T-helper 17 cell (primary cell): ENCODE measurements at regions not wholly inside any gene's neighbourhood (a gene's known extent, or its start where the extent isn't known, plus 50 kb on each side); places are given as distances from the start of the nearest gene placed in this dataset.
A peak's percentile ranks its signal among the peaks of the same experiment; 100 is the strongest.

ENCODE experiments used
- ATAC-seq: fragments of 150-1000 bp; cut with Tn5 transposase; 2 replicates; pipeline ENCODE4 v1.10.0; 2021; ENCODE audit warnings: mild to moderate bottlenecking, moderate library complexity
- DNase-seq, 3 donors: peaks; one replicate each; pipeline versions ENCODE4 v3.0.0 to v3.0.0-alpha.2; 2020 to 2021
- H3K9me3 ChIP-seq: one replicate; pipeline ENCODE4 v1.7.0; 2013; ENCODE audit warnings: low read length, mild to moderate bottlenecking; ENCODE audit not compliant: control insufficient read depth, poor library complexity, severe bottlenecking
- H3K27ac Mint-ChIP-seq: one replicate; pipeline ENCODE4 v1.8.0; 2022; ENCODE audit warnings: mild to moderate bottlenecking, moderate library complexity, mixed read lengths
- H3K27me3 Mint-ChIP-seq: one replicate; pipeline ENCODE4 v1.8.0; 2022; ENCODE audit warnings: mixed read lengths
- H3K36me3 Mint-ChIP-seq: one replicate; pipeline ENCODE4 v1.8.0; 2022; ENCODE audit warnings: low read depth, mixed read lengths
- H3K4me1 Mint-ChIP-seq: one replicate; pipeline ENCODE4 v1.8.0; 2022; ENCODE audit warnings: mild to moderate bottlenecking, mixed read lengths
- H3K4me3 Mint-ChIP-seq: one replicate; pipeline ENCODE4 v1.8.0; 2022; ENCODE audit warnings: mild to moderate bottlenecking, moderate library complexity, mixed read lengths

DNA sequence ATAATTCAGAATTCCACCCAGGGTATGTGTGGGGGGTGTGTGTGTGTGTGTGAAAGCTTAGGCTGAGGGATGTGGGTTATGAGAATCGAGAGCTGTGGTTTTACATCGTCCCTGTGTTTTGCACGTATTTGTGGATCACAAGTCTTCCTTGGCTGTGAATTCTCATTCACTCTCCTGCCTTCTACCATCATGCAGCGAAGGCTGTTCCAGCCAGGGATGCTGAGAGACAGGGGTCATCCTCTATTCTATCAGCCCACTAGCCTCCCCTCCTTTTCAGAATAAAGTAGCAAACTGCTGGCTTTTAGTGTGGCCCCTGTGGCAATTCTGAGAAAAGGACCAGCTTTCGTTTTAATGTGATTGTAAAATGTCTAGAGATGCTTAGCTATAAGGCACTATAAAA lies 460.6 kb upstream of the NR2F2 start:
- no peak overlapping the region for H3K27ac Mint-ChIP-seq
- ATAC-seq (no peak), DNase-seq (no peak)
- H3K36me3 Mint-ChIP-seq, result no peaks in the 10 kb centered on the region
- H3K4me1 Mint-ChIP-seq, result no peaks in the 10 kb centered on the region
- no peaks in the 10 kb centered on the region for H3K9me3 ChIP-seq
- H3K27me3 Mint-ChIP-seq, result no peaks in the 10 kb centered on the region
- H3K4me3 Mint-ChIP-seq, result no peak overlapping the region

GRCh38 chr15:95872366-95872771 lies 458.1 kb upstream of the NR2F2 start:
- no peak overlapping the region for H3K4me3 Mint-ChIP-seq
- no peak overlapping the region for H3K27ac Mint-ChIP-seq
- no peaks in the 10 kb centered on the region for H3K36me3 Mint-ChIP-seq
- no peaks in the 10 kb centered on the region for H3K27me3 Mint-ChIP-seq
- DNase-seq (no peak), ATAC-seq (no peak)
- H3K9me3 ChIP-seq, result no peaks in the 10 kb centered on the region
- no peaks in the 10 kb centered on the region for H3K4me1 Mint-ChIP-seq

GRCh38 chr15:95874637-95875036 lies 455.9 kb upstream of the NR2F2 start:
- H3K9me3 ChIP-seq, result no peaks in the 10 kb centered on the region
- DNase-seq (no peak), ATAC-seq (no peak)
- Mint-ChIP-seq H3K27me3 (no peaks in the 10 kb centered on the region), H3K27ac (no peak overlapping the region), H3K4me1 (no peaks in the 10 kb centered on the region), H3K36me3 (no peaks in the 10 kb centered on the region), H3K4me3 (no peak overlapping the region)

DNA sequence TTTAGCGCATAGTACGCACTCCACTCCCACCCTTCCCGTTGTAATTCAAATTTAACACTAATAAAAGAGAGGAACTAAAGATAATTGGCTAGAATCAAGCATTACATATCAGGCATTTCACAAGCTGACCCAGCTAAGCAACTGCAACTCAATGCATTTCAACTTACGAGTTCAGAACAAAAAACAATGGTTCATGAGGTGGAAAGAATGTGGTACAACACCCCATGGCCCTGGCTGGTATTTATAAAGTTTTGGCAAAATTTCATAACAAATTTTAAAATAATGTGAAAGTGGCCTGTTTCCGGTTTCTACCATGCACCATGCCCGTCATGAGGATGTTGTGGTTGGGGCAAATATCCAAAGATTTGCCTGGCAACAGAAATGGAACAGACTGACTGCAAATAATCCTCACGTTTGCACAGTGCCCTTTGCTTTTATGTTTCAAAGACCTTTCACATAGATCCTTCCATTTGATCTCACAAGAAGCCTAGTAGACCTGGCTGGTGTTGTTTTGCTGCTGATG lies 455.3 kb upstream of the NR2F2 start:
- no peak overlapping the region for H3K4me3 Mint-ChIP-seq
- DNase-seq, result no peak
- no peaks in the 10 kb centered on the region for H3K4me1 Mint-ChIP-seq
- H3K27me3 Mint-ChIP-seq, result no peaks in the 10 kb centered on the region
- no peaks in the 10 kb centered on the region for H3K9me3 ChIP-seq
- H3K27ac Mint-ChIP-seq, result no peak overlapping the region
- no peaks in the 10 kb centered on the region for H3K36me3 Mint-ChIP-seq
- peak; percentile 57 for ATAC-seq

DNA sequence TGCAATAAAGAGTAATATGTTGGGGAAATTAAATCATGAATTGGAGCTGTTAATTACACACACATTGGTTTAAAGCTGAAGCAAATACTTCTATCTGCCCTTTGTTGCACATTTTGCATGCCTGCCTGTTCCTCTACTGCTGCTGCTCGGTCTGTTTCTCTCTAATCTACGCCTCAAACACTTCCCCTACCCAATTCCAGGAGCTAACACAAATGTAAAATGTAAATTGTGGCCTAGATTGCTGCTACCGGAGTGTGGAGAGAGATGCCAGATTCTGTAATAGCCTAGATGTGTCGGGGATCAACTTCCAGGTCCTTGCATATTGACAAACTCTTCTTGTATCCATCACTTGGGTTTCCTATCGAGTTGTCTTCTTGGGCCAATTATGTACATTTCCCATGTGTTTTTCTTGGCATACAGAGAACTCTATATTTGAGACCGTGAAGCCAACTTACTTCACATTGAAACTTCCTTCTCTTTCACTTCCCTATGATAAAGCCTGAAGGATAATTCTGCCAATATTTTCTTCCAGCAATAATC lies 450.4 kb upstream of the NR2F2 start:
- ATAC-seq (no peak), DNase-seq (no peak)
- Mint-ChIP-seq H3K4me1 (no peaks in the 10 kb centered on the region), H3K27me3 (no peaks in the 10 kb centered on the region), H3K4me3 (peak overlapping the region; percentile 76), H3K36me3 (no peaks in the 10 kb centered on the region), H3K27ac (no peak overlapping the region)
- H3K9me3 ChIP-seq, result no peaks in the 10 kb centered on the region

- ATAC-seq (no peak), DNase-seq (no peak)
- no peaks in the 10 kb centered on the region for H3K9me3 ChIP-seq
- no peak overlapping the region for H3K4me3 Mint-ChIP-seq
- H3K27ac Mint-ChIP-seq, result no peak overlapping the region
- H3K4me1 Mint-ChIP-seq, result no peaks in the 10 kb centered on the region
- no peaks in the 10 kb centered on the region for H3K27me3 Mint-ChIP-seq
- no peaks in the 10 kb centered on the region for H3K36me3 Mint-ChIP-seq
These were observed 449.9 kb upstream of the NR2F2 start for GRCh38 chr15:95880630-95881029.

- DNase-seq, result no peak
- H3K27ac Mint-ChIP-seq, result no peak overlapping the region
- ATAC-seq, result no peak
- no peaks in the 10 kb centered on the region for H3K4me1 Mint-ChIP-seq
- H3K4me3 Mint-ChIP-seq, result no peak overlapping the region
- H3K36me3 Mint-ChIP-seq, result no peaks in the 10 kb centered on the region
- no peaks in the 10 kb centered on the region for H3K27me3 Mint-ChIP-seq
- H3K9me3 ChIP-seq, result no peaks in the 10 kb centered on the region
These were observed 447.4 kb upstream of the NR2F2 start for GRCh38 chr15:95883064-95883463.

DNA sequence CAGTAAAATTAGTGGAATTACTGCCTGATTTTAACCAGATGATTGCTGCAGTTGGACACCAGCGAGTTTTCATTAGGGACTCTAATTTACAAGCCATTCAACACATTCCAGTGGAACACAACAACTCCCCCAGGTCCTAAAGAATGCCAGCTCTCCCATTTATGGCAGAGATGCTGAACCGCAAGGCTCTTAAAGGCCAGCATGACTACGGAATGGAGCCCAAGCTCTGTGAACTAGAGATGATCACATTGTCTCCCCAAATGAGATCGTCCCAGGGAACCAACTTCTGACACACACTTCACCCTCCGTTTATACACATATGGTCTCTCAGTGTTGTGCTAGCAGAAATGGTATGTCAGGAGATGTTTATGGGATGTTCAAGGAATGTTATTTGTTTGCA lies 446.2 kb upstream of the NR2F2 start:
- H3K9me3 ChIP-seq, result no peaks in the 10 kb centered on the region
- ATAC-seq (no peak), DNase-seq (no peak)
- Mint-ChIP-seq H3K27me3 (no peaks in the 10 kb centered on the region), H3K27ac (no peak overlapping the region), H3K36me3 (no peaks in the 10 kb centered on the region), H3K4me3 (no peak overlapping the region), H3K4me1 (no peaks in the 10 kb centered on the region)

DNA sequence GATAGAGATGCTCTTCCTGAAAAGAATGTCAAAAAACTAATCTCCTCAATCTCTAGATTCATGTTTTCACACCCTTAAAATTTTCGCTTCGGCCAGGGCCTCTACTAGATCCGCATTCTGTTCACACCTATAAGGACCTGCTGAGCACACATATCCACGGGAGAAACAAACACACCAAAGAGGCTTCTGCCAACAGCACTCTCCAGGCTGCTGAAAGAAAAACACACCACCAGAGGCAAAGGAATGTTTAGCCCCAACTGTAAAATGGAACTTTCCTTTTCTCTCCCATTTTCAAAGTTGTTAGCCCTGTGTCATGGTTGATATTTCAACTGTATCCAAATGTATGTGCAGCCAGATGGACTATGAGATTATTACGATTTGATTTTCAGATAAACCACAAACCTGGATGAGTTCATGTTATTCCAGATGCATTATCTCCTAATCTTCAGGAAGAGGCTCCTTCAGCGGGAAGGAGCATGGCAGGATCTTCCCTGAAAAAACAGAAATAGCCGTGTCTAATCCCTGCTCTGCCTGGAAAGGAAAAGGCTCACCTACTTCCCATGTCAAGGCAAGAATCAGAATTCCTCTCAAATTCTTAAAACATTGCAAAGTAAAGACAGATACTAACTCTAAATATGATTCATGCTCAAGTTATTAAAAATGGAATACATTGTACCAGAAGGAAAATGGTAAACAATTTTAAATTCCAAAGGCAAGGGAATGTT lies 442.7 kb upstream of the NR2F2 start:
- DNase-seq (no peak), ATAC-seq (no peak)
- Mint-ChIP-seq H3K27me3 (no peaks in the 10 kb centered on the region), H3K4me3 (no peak overlapping the region), H3K36me3 (no peaks in the 10 kb centered on the region), H3K4me1 (no peaks in the 10 kb centered on the region), H3K27ac (no peak overlapping the region)
- H3K9me3 ChIP-seq, result no peaks in the 10 kb centered on the region

DNA sequence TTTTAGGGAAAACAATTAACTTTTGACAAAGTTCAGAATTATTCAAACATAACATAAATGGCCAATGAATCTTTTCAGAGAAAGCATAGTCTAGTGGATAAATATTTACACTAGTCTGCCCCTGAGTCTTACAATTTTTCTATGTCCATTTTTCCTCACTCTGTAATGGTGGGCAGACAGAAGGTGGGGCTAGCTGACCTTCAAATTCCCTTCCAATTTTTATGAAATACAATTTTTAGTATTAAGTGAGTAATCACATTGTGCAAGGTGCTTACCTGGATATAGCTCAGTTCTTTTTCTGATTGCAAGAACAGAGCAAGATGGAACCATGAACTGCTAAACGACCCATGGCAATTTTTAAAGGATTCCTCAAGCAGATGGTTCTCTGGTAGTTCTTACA lies 441.7 kb upstream of the NR2F2 start:
- no peaks in the 10 kb centered on the region for H3K9me3 ChIP-seq
- H3K4me1 Mint-ChIP-seq, result no peaks in the 10 kb centered on the region
- no peak for DNase-seq
- H3K4me3 Mint-ChIP-seq, result no peak overlapping the region
- H3K27ac Mint-ChIP-seq, result no peak overlapping the region
- H3K27me3 Mint-ChIP-seq, result no peaks in the 10 kb centered on the region
- no peak for ATAC-seq
- H3K36me3 Mint-ChIP-seq, result no peaks in the 10 kb centered on the region

DNA sequence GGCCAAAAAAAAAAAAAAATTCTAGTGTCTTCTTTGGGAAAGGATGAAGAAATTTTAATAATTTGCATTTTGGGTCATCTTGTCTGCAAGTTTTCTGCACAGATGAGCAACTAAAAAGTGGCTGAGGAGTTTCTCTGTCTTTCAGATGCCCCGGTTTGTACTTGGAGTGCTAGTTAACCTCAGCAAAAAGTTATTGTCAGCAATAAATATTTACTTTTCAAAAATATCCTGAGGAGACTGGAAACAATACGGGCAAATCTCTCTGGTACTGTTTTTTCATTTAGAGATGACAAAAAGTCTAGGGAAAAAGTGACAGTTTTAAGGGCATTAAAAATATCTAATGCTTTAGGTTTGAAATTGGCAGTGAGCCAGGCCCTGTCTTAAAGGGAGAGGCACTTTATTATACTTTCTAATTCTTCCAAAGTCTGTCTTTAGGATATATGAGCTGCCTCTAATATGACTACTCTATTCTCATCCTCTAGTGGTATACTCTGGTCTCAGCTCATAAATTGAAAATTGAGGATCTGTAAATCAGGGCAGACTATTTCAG lies 436.0 kb upstream of the NR2F2 start:
- no peaks in the 10 kb centered on the region for H3K36me3 Mint-ChIP-seq
- ATAC-seq, result no peak
- no peaks in the 10 kb centered on the region for H3K27me3 Mint-ChIP-seq
- H3K4me3 Mint-ChIP-seq, result no peak overlapping the region
- H3K4me1 Mint-ChIP-seq, result no peaks in the 10 kb centered on the region
- no peak for DNase-seq
- H3K9me3 ChIP-seq, result no peaks in the 10 kb centered on the region
- H3K27ac Mint-ChIP-seq, result no peak overlapping the region

DNA sequence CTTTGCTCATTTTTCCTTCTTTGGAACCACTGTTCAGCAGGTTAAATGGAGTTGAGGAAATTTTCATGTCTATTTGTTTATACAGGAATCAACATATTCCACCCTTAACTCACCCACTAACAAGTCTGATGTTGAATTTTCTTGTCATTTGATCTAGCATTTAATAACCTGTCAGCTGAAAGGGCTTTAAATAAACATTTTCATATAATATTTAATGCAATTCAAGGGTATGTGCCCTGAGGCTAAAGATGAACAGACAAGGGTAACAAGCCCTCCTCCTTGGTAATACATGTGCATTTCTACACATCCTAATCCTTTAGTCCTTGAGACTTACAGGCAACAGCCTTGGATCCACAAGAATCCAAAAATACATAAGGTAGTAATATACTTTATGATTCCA lies 435.0 kb upstream of the NR2F2 start:
- Mint-ChIP-seq H3K36me3 (no peaks in the 10 kb centered on the region), H3K27ac (no peak overlapping the region), H3K4me3 (no peak overlapping the region), H3K4me1 (no peaks in the 10 kb centered on the region), H3K27me3 (no peaks in the 10 kb centered on the region)
- no peaks in the 10 kb centered on the region for H3K9me3 ChIP-seq
- ATAC-seq, result no peak
- no peak for DNase-seq

DNA sequence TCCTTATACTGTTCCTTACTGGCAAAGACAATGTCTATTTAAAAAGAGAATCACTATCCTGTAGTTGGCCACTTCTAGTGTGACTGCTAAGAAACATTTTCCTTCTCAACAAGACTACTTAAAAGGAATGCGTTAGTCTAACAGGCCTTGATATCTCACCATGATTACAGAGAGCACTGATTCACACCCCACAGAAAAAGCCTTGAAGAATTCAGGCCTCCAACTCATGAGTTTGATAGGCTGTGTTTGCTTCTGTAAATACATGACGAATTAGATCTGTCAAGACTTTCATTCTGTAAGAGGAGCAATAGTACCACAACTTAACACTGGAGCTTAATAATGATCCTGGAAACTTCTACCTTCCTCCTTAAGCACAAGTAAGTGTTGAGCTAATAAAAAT lies 432.8 kb upstream of the NR2F2 start:
- ATAC-seq, result no peak
- H3K27ac Mint-ChIP-seq, result no peak overlapping the region
- DNase-seq, result no peak
- no peaks in the 10 kb centered on the region for H3K36me3 Mint-ChIP-seq
- no peaks in the 10 kb centered on the region for H3K27me3 Mint-ChIP-seq
- no peak overlapping the region for H3K4me3 Mint-ChIP-seq
- no peaks in the 10 kb centered on the region for H3K4me1 Mint-ChIP-seq
- no peaks in the 10 kb centered on the region for H3K9me3 ChIP-seq

DNA sequence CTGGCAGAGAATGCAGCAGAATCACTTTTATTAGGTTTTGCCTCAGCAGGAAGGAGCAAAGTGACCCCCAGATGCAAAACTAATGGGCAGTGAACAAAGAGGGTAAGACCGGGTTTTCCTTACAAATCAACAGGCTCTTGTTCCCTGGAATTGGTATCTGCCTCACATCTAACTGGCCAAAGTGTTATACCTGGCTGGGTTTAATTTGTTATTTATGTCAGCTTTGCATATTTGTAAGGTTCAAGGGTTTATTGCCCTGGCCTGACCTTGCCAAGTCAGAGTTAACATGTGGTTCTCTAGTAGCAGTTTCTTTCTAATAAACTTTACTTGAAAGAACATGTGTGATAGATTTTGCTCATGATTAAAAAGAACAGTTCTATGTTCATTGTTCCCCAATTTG lies 431.7 kb upstream of the NR2F2 start:
- Mint-ChIP-seq H3K27ac (no peak overlapping the region), H3K36me3 (no peaks in the 10 kb centered on the region), H3K27me3 (no peaks in the 10 kb centered on the region), H3K4me1 (no peaks in the 10 kb centered on the region), H3K4me3 (no peak overlapping the region)
- no peaks in the 10 kb centered on the region for H3K9me3 ChIP-seq
- DNase-seq, result no peak
- ATAC-seq, result no peak
